ENCODE measurements at regions not wholly inside any gene's neighbourhood (a gene's known extent, or its start where the extent isn't known, plus 50 kb on each side); places are given as distances from the start of the nearest gene placed in this dataset.

- Mint-ChIP-seq H3K27me3 (ENCODE audit: low read depth) (peaks cover 2% of the 10 kb centered on the region; the same call in 1 of the 2 replicates), H3K36me3 (ENCODE audit: insufficient read depth in 1 of 3, low read depth in 3 of 3) (no peaks in the 10 kb centered on the region), H3K4me3 (no peak overlapping the region), H3K27ac (no peak overlapping the region), H3K4me1 (no peaks in the 10 kb centered on the region), H3K9me3 (no peaks in the 10 kb centered on the region)
- no peaks in the 10 kb centered on the region for H3K79me2 ChIP-seq (ENCODE audit: insufficient read depth, low read length)
- H4K8ac ChIP-seq (replicated peaks; ENCODE audit: insufficient read length, low read depth, low read length), result no peak overlapping the region
- no peaks in the 10 kb centered on the region for H3K23me2 ChIP-seq (ENCODE audit: insufficient read length, low read depth, low read length, poor library complexity, severe bottlenecking)
- no peaks in the 10 kb centered on the region for H3K9me3 ChIP-seq (ENCODE audit: control insufficient read depth, low read depth, low read length)
- no peak overlapping the region for H3T11ph ChIP-seq (ENCODE audit: low read length)
- no peak overlapping the region for H3K23ac ChIP-seq (ENCODE audit: insufficient read length, low read depth, low read length)
- no peak overlapping the region for H4K91ac ChIP-seq (ENCODE audit: insufficient read length, low read depth, low read length)
- H3K4ac ChIP-seq (ENCODE audit: low read depth, low read length), result no peak overlapping the region
- H3K79me1 ChIP-seq (ENCODE audit: insufficient read depth, low read depth, low read length, poor library complexity, severe bottlenecking), result no peaks in the 10 kb centered on the region
- no peak overlapping the region for H2BK120ac ChIP-seq (ENCODE audit: low read depth, low read length, poor library complexity, severe bottlenecking)
- no peak overlapping the region for H3K9ac ChIP-seq (ENCODE audit: extremely low read depth, insufficient read length, low read length)
- H2BK12ac ChIP-seq (ENCODE audit: insufficient read length, low read depth, low read length), result no peak overlapping the region
- whole genome bisulfite sequencing (ENCODE audit: extremely low coverage, insufficient read length, low lambda C conversion rate), result no CpG with 5 or more reads among the region's 7 CpGs
- no peak overlapping the region for H3K56ac ChIP-seq (ENCODE audit: insufficient read length, low read depth, low read length)
- no peak overlapping the region for H2AFZ ChIP-seq (ENCODE audit: low read length)
- no peak overlapping the region for H2AK5ac ChIP-seq (ENCODE audit: insufficient read length, low read length)
- H3K18ac ChIP-seq (ENCODE audit: insufficient read length, low read depth, low read length), result no peak overlapping the region
- no peak overlapping the region for H3K4me2 ChIP-seq (ENCODE audit: insufficient read depth, insufficient read length, low read length)
- H3K27ac ChIP-seq (ENCODE audit: insufficient read length, low read depth, low read length), result no peak overlapping the region
- no peak overlapping the region for H4K5ac ChIP-seq (ENCODE audit: insufficient read length, low read depth, low read length)
- no peaks in the 10 kb centered on the region for H4K20me1 ChIP-seq (ENCODE audit: control insufficient read depth, insufficient read depth, insufficient read length)
- H2BK15ac ChIP-seq (ENCODE audit: low read depth, low read length), result no peak overlapping the region
- no peak for TF ChIP-seq CTCF (conservative IDR thresholded peaks at IDR 0.05)
- H2BK5ac ChIP-seq (ENCODE audit: insufficient read length, low read length), result no peak overlapping the region
- H3K27me3 ChIP-seq (ENCODE audit: insufficient read depth, low read length), result no peaks in the 10 kb centered on the region
- no peak for DNase-seq
- H3K14ac ChIP-seq (ENCODE audit: insufficient read depth, low read length), result no peak overlapping the region
- no peak overlapping the region for H2BK20ac ChIP-seq (ENCODE audit: low read depth, low read length, poor library complexity, severe bottlenecking)
- H3K4me1 ChIP-seq (ENCODE audit: insufficient read depth, low read length), result no peaks in the 10 kb centered on the region
Observed at GRCh38 chr5:130687085-130687733, 477.8 kb downstream of the HINT1 start.
